CD4-positive, alpha-beta memory T cell (primary cell): ENCODE measurements at regions not wholly inside any gene's neighbourhood (a gene's known extent, or its start where the extent isn't known, plus 50 kb on each side); places are given as distances from the start of the nearest gene placed in this dataset.

Experiments
- CTCF ChIA-PET: fragments of 350-600 bp; sonication (Branson Sonifier 250); formaldehyde crosslinking; loops from one replicate; lab custom pipeline; 2021; ENCODE audit warnings: inconsistent platforms; ENCODE audit not compliant: partially characterized antibody; lab: Charles Lee
- POLR2A ChIA-PET: fragments of 350-600 bp; sonication (Branson Sonifier 250); formaldehyde crosslinking; loops from one replicate; lab custom pipeline; 2021; ENCODE audit not compliant: partially characterized antibody; lab: Charles Lee
- DNase-seq, 5 donors: peaks; one replicate each; pipeline versions ENCODE4 v3.0.0 to v3.0.0-alpha.2; 2020 to 2022; ENCODE audit warnings: mixed read lengths in 1 of 5
- H3K27ac ChIP-seq: one replicate; pipeline ENCODE4 v1.7.0; 2013; ENCODE audit warnings: low read depth, low read length
- H3K27me3 ChIP-seq: 2 replicates; pipeline ENCODE4 v1.7.0; 2013; ENCODE audit warnings: mild to moderate bottlenecking, low read length, moderate library complexity; ENCODE audit not compliant: insufficient read depth
- H3K36me3 ChIP-seq: 2 replicates; pipeline ENCODE4 v1.7.0; 2013; ENCODE audit warnings: mild to moderate bottlenecking, low read length, moderate library complexity; ENCODE audit not compliant: insufficient read depth
- H3K4me1 ChIP-seq: 2 replicates; pipeline ENCODE4 v1.7.0; 2013; ENCODE audit warnings: mild to moderate bottlenecking, low read length, moderate library complexity; ENCODE audit not compliant: insufficient read depth
- H3K4me3 ChIP-seq, 2 donors: one replicate each; pipeline ENCODE4 v1.7.0; 2013; ENCODE audit warnings: low read length in 2 of 2, mild to moderate bottlenecking in 1 of 2
- H3K9me3 ChIP-seq, 2 donors: one replicate each; pipeline ENCODE4 v1.7.0; 2013; ENCODE audit warnings: low read length in 2 of 2, control low read depth in 1 of 2; ENCODE audit not compliant: control insufficient read depth in 1 of 2
- H3K27ac Mint-ChIP-seq, 7 donors: one replicate each; pipeline ENCODE4 v1.8.0; 2020 to 2021; ENCODE audit warnings: mixed read lengths in 7 of 7, mild to moderate bottlenecking in 6 of 7, inconsistent platforms in 3 of 7, moderate library complexity in 3 of 7
- H3K27me3 Mint-ChIP-seq, 2 donors: one replicate each; pipeline ENCODE4 v1.8.0; 2020 to 2021; ENCODE audit warnings: mixed read lengths in 2 of 2
- H3K36me3 Mint-ChIP-seq, 2 donors: one replicate each; pipeline ENCODE4 v1.8.0; 2020 to 2021; ENCODE audit warnings: mixed read lengths in 2 of 2, inconsistent platforms in 1 of 2, mild to moderate bottlenecking in 1 of 2
- H3K4me1 Mint-ChIP-seq, 4 donors: one replicate each; pipeline ENCODE4 v1.8.0; 2020 to 2021; ENCODE audit warnings: mixed read lengths in 4 of 4, mild to moderate bottlenecking in 1 of 4
- H3K4me3 Mint-ChIP-seq, 8 donors: one replicate each; pipeline ENCODE4 v1.8.0; 2020 to 2021; ENCODE audit warnings: mixed read lengths in 8 of 8, mild to moderate bottlenecking in 7 of 8, moderate library complexity in 6 of 8, inconsistent platforms in 3 of 8
- H3K9me3 Mint-ChIP-seq, 8 donors: one replicate each; pipeline ENCODE4 v1.8.0; 2020 to 2021; ENCODE audit warnings: mixed read lengths in 8 of 8, mild to moderate bottlenecking in 5 of 8, inconsistent platforms in 3 of 8, moderate library complexity in 1 of 8
- intact Hi-C: fragments of 100-400 bp; cut with micrococcal nuclease; formaldehyde crosslinking; loops from one replicate; pipeline ENCODE4 v1.15.1; 2023

GRCh38 chr10:64363687-64364086 lies 842.5 kb downstream of the REEP3 start:
- Histone ChIP-seq H3K9me3 (no peaks in the 10 kb centered on the region), H3K4me3 (no peak overlapping the region), H3K36me3 (no peaks in the 10 kb centered on the region), H3K27me3 (no peaks in the 10 kb centered on the region), H3K4me1 (no peaks in the 10 kb centered on the region), H3K27ac (no peak overlapping the region)
- intact Hi-C loops = no loop called here
- no peak for DNase-seq
- no peaks in the 10 kb centered on the region for H3K36me3 Mint-ChIP-seq
- ChIA-PET CTCF (no interaction called here), POLR2A (no interaction called here)
- no peak overlapping the region for H3K27ac Mint-ChIP-seq
- H3K4me1 Mint-ChIP-seq = peaks cover 0 to 1% (median 0%) of the 10 kb centered on the region in 4 donors
- H3K27me3 Mint-ChIP-seq = no peaks in the 10 kb centered on the region
- H3K9me3 Mint-ChIP-seq = peaks cover 0 to 13% (median 6%) of the 10 kb centered on the region in 8 donors
- H3K4me3 Mint-ChIP-seq = no peak overlapping the region

GRCh38 chr10:64365663-64366062 lies 844.5 kb downstream of the REEP3 start:
- H3K4me1 Mint-ChIP-seq = peaks cover 0 to 1% (median 0%) of the 10 kb centered on the region in 4 donors
- Histone ChIP-seq H3K27ac (no peak overlapping the region), H3K4me3 (no peak overlapping the region), H3K27me3 (no peaks in the 10 kb centered on the region), H3K4me1 (no peaks in the 10 kb centered on the region), H3K9me3 (no peaks in the 10 kb centered on the region), H3K36me3 (no peaks in the 10 kb centered on the region)
- ChIA-PET CTCF (no interaction called here), POLR2A (no interaction called here)
- intact Hi-C loops = no loop called here
- H3K27ac Mint-ChIP-seq = no peak overlapping the region
- no peaks in the 10 kb centered on the region for H3K36me3 Mint-ChIP-seq
- no peak for DNase-seq
- H3K27me3 Mint-ChIP-seq = no peaks in the 10 kb centered on the region
- peaks cover 0 to 7% (median 2%) of the 10 kb centered on the region in 8 donors for H3K9me3 Mint-ChIP-seq
- no peak overlapping the region for H3K4me3 Mint-ChIP-seq

- H3K27ac Mint-ChIP-seq = no peak overlapping the region
- DNase-seq = no peak
- H3K4me1 ChIP-seq = no peaks in the 10 kb centered on the region
- H3K4me1 Mint-ChIP-seq = no peaks in the 10 kb centered on the region
- ChIA-PET POLR2A (no interaction called here), CTCF (no interaction called here)
- no peak overlapping the region for H3K27ac ChIP-seq
- H3K4me3 Mint-ChIP-seq = no peak overlapping the region
- H3K9me3 ChIP-seq = no peaks in the 10 kb centered on the region
- H3K36me3 ChIP-seq = no peaks in the 10 kb centered on the region
- no peaks in the 10 kb centered on the region for H3K36me3 Mint-ChIP-seq
- peaks cover 0 to 6% (median under 1%) of the 10 kb centered on the region in 8 donors for H3K9me3 Mint-ChIP-seq
- H3K27me3 Mint-ChIP-seq = no peaks in the 10 kb centered on the region
- intact Hi-C loops = no loop called here
- no peaks in the 10 kb centered on the region for H3K27me3 ChIP-seq
- H3K4me3 ChIP-seq = no peak overlapping the region
These were observed 847.1 kb downstream of the REEP3 start for GRCh38 chr10:64368298-64368697.

GRCh38 chr10:64369885-64370773 lies 848.9 kb downstream of the REEP3 start:
- POLR2A ChIA-PET = no interaction called here

GRCh38 chr10:64374346-64374745 lies 853.1 kb downstream of the REEP3 start:
- H3K4me1 Mint-ChIP-seq = no peaks in the 10 kb centered on the region
- intact Hi-C loops = no loop called here
- H3K27ac ChIP-seq = no peak overlapping the region
- H3K4me3 Mint-ChIP-seq = no peak overlapping the region
- H3K36me3 Mint-ChIP-seq = no peaks in the 10 kb centered on the region
- CTCF ChIA-PET = no interaction called here
- no peaks in the 10 kb centered on the region for H3K4me1 ChIP-seq
- no peaks in the 10 kb centered on the region for H3K36me3 ChIP-seq
- no peaks in the 10 kb centered on the region for H3K9me3 ChIP-seq
- no peaks in the 10 kb centered on the region for H3K27me3 ChIP-seq
- H3K27ac Mint-ChIP-seq = no peak overlapping the region
- POLR2A ChIA-PET = no interaction called here
- DNase-seq = no peak
- H3K27me3 Mint-ChIP-seq = no peaks in the 10 kb centered on the region
- H3K9me3 Mint-ChIP-seq = peaks cover 0 to 7% (median 3%) of the 10 kb centered on the region in 8 donors
- no peak overlapping the region for H3K4me3 ChIP-seq

More at GRCh38 chr10:64369885-64370773, 848.9 kb downstream of the REEP3 start:
- Histone ChIP-seq H3K4me3 (no peak overlapping the region), H3K9me3 (no peaks in the 10 kb centered on the region), H3K27ac (no peak overlapping the region), H3K27me3 (no peaks in the 10 kb centered on the region), H3K36me3 (no peaks in the 10 kb centered on the region), H3K4me1 (no peaks in the 10 kb centered on the region)
- Mint-ChIP-seq H3K27ac (no peak overlapping the region), H3K4me3 (no peak overlapping the region), H3K9me3 (peaks cover 0 to 7% (median 2%) of the 10 kb centered on the region in 8 donors), H3K4me1 (no peaks in the 10 kb centered on the region), H3K36me3 (no peaks in the 10 kb centered on the region), H3K27me3 (no peaks in the 10 kb centered on the region)
- CTCF ChIA-PET = no interaction called here
- no peak for DNase-seq
- intact Hi-C loops = no loop called here

- Mint-ChIP-seq H3K4me1 (no peaks in the 10 kb centered on the region), H3K27ac (no peak overlapping the region), H3K36me3 (no peaks in the 10 kb centered on the region), H3K27me3 (no peaks in the 10 kb centered on the region), H3K4me3 (no peak overlapping the region), H3K9me3 (peaks cover 0 to 7% (median 4%) of the 10 kb centered on the region in 8 donors)
- H3K4me1 ChIP-seq = no peaks in the 10 kb centered on the region
- no peak overlapping the region for H3K4me3 ChIP-seq
- no peaks in the 10 kb centered on the region for H3K9me3 ChIP-seq
- CTCF ChIA-PET = no interaction called here
- no peaks in the 10 kb centered on the region for H3K36me3 ChIP-seq
- POLR2A ChIA-PET = no interaction called here
- H3K27me3 ChIP-seq = no peaks in the 10 kb centered on the region
- H3K27ac ChIP-seq = no peak overlapping the region
- intact Hi-C loops = no loop called here
- DNase-seq = no peak
These were observed 855.0 kb downstream of the REEP3 start for GRCh38 chr10:64376167-64376566.

GRCh38 chr10:64379898-64380297 lies 858.7 kb downstream of the REEP3 start:
- H3K36me3 ChIP-seq = no peaks in the 10 kb centered on the region
- Mint-ChIP-seq H3K4me1 (no peaks in the 10 kb centered on the region), H3K27ac (no peak overlapping the region), H3K27me3 (no peaks in the 10 kb centered on the region), H3K9me3 (peaks cover 0 to 17% (median 3%) of the 10 kb centered on the region in 8 donors), H3K4me3 (no peak overlapping the region), H3K36me3 (no peaks in the 10 kb centered on the region)
- H3K4me1 ChIP-seq = no peaks in the 10 kb centered on the region
- H3K27ac ChIP-seq = no peak overlapping the region
- no peak for DNase-seq
- no peaks in the 10 kb centered on the region for H3K9me3 ChIP-seq
- H3K4me3 ChIP-seq = no peak overlapping the region
- POLR2A ChIA-PET = no interaction called here
- H3K27me3 ChIP-seq = no peaks in the 10 kb centered on the region
- intact Hi-C loops = no loop called here
- CTCF ChIA-PET = no interaction called here
